Ovary (tissue), 7 donors: ENCODE measurements at regions not wholly inside any gene's neighbourhood (a gene's known extent, or its start where the extent isn't known, plus 50 kb on each side); places are given as distances from the start of the nearest gene placed in this dataset.

ENCODE experiments used
- DNase-seq, 5 donors: peaks; one replicate each; pipeline ENCODE4 v3.0.0-alpha.2; 2019 to 2020
- H3K27ac ChIP-seq, 2 donors: fragments of 200-600 bp; one replicate each; pipeline versions ENCODE4 v1.5.1 to v1.8.0; 2019 to 2022
- H3K27me3 ChIP-seq: fragments of 200-600 bp; one replicate; pipeline ENCODE4 v1.8.0; 2022
- H3K36me3 ChIP-seq: fragments of 200-600 bp; sonication (generic); one replicate; pipeline ENCODE4 v1.5.1; 2019
- H3K4me1 ChIP-seq: one replicate; pipeline ENCODE4 v1.8.1; 2013; ENCODE audit warnings: mild to moderate bottlenecking, moderate library complexity; ENCODE audit not compliant: insufficient read depth
- H3K4me3 ChIP-seq: fragments of 200-600 bp; sonication (generic); one replicate; pipeline ENCODE4 v1.5.1; 2017
- H3K9me3 ChIP-seq, 2 donors: fragments of 200-600 bp in 1 of 2; sonication (generic) in 1 of 2; one replicate each; pipeline versions ENCODE4 v1.5.1 to v1.8.1; 2013 to 2019; ENCODE audit warnings: mild to moderate bottlenecking in 1 of 2, moderate library complexity in 1 of 2
- CTCF ChIP-seq, 3 donors: fragments of 450-650 bp in 2 of 3; fragments of 200-600 bp in 1 of 3; IDR thresholded peaks; one replicate each; pipeline versions ENCODE4 v1.5.1 to v1.8.0; 2016 to 2022; ENCODE audit warnings: antibody characterized with exemption in 3 of 3, mild to moderate bottlenecking in 1 of 3
- EP300 ChIP-seq: sonication (generic); formaldehyde crosslinking; IDR thresholded peaks from one replicate; pipeline ENCODE4 v1.6.1; 2017; ENCODE audit warnings: antibody characterized with exemption
- POLR2A ChIP-seq: fragments of 450-650 bp; IDR thresholded peaks from one replicate; pipeline ENCODE4 v1.6.1; 2017; ENCODE audit warnings: antibody characterized with exemption, mild to moderate bottlenecking, moderate library complexity
- WGBS, 3 donors: extraction: QIAGEN DNeasy Blood & Tissue Kit in 1 of 3; methylation state at CpG; one replicate each; pipeline versions ENCODE4 v1.1.5 to v1.1.7; 2013 to 2017; 5-methylcytosine and 5-hydroxymethylcytosine counted together
- intact Hi-C, 4 donors: fragments of 100-400 bp; cut with DNase I; formaldehyde crosslinking; loops; one replicate each; pipeline versions ENCODE4 v1.11.0 to v1.15.1; 2022 to 2023
- donor health status: DM: no; HTN: no; CAD: no; lungs with moderate emphysema.
- donor health status: DM: no; HTN: no; CAD: no.
- donor health status: Bipolar disorder and iron deficiency.
- donor health status: DM: no; HTN: no; CAD: no.
- donor health status: DM: yes; HTN: yes; CAD: no.

DNA sequence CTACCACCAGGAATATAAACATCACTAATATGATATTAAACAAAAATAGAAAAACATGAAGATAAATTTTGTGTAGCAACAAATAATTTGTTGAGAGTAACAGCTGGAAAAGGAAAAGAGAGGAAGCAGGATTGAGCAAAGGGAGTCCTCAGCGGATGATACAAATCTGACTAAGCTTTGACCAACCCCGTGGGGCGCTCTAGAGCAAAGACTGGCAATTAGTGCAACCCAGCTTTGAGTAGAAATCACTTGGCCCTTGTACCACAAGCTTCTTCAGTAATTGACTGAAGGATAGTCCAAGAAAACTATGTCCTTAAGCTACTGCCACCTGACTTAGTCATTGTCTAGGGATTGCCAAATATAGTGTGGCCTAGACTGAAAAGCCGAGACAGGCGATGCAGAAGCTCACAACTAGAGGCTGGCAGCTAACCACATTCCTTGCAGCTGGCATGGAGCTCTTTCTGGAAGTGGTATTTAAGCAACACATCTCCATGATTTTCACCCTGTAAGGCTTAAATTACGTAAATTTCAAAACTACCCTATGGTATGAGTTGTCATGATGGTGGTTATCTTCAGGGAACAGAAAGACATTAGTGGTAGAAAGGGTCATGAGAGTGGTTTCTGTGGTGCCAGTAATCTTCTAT is 396.0 kb downstream of the PDGFC start:
- H3K27me3 ChIP-seq: no peaks in the 10 kb centered on the region
- TF ChIP-seq EP300 (no peak), POLR2A (no peak), CTCF (IDR thresholded peaks at IDR 0.05) (no peak)
- no peaks in the 10 kb centered on the region for H3K4me1 ChIP-seq
- intact Hi-C loops: no loop called here
- no peaks in the 10 kb centered on the region for H3K9me3 ChIP-seq
- 79 to 91% (median 89%) methylated on average over 6 of the region's 6 CpGs for WGBS, 3 donors
- no peak for DNase-seq
- H3K4me3 ChIP-seq: no peak overlapping the region
- H3K27ac ChIP-seq: no peak overlapping the region
- no peaks in the 10 kb centered on the region for H3K36me3 ChIP-seq

- no peaks in the 10 kb centered on the region for H3K9me3 ChIP-seq
- intact Hi-C loops: no loop called here
- no peaks in the 10 kb centered on the region for H3K27me3 ChIP-seq
- H3K27ac ChIP-seq: no peak overlapping the region
- no peaks in the 10 kb centered on the region for H3K4me1 ChIP-seq
- 58 to 65% (median 62%) methylated on average over 5 of the region's 5 CpGs for WGBS, 3 donors
- DNase-seq: no peak
- TF ChIP-seq POLR2A: no peak
- TF ChIP-seq CTCF (IDR thresholded peaks at IDR 0.05): no peak
- TF ChIP-seq EP300: no peak
- H3K36me3 ChIP-seq: no peaks in the 10 kb centered on the region
- H3K4me3 ChIP-seq: no peak overlapping the region
These were observed 400.5 kb downstream of the PDGFC start for GRCh38 chr4:156571146-156571545.

- Histone ChIP-seq H3K27ac (no peak overlapping the region), H3K27me3 (no peaks in the 10 kb centered on the region), H3K4me1 (no peaks in the 10 kb centered on the region), H3K4me3 (no peak overlapping the region), H3K9me3 (no peaks in the 10 kb centered on the region), H3K36me3 (no peaks in the 10 kb centered on the region)
- TF ChIP-seq POLR2A (no peak), EP300 (no peak), CTCF (IDR thresholded peaks at IDR 0.05) (no peak)
- 85 to 89% (median 86%) methylated on average over 2 of the region's 2 CpGs for WGBS, 3 donors
- intact Hi-C loops: no loop called here
- DNase-seq: no peak
These were observed 402.1 kb downstream of the PDGFC start for GRCh38 chr4:156569535-156569934.

GRCh38 chr4:156568484-156568883 is 403.1 kb downstream of the PDGFC start:
- DNase-seq: no peak
- WGBS, 3 donors: 49 to 91% (median 49%) methylated on average over 2 of the region's 2 CpGs
- H3K36me3 ChIP-seq: no peaks in the 10 kb centered on the region
- no peak overlapping the region for H3K4me3 ChIP-seq
- H3K4me1 ChIP-seq: no peaks in the 10 kb centered on the region
- H3K27ac ChIP-seq: no peak overlapping the region
- TF ChIP-seq CTCF (IDR thresholded peaks at IDR 0.05) (no peak), POLR2A (no peak), EP300 (no peak)
- intact Hi-C loops: no loop called here
- H3K27me3 ChIP-seq: no peaks in the 10 kb centered on the region
- no peaks in the 10 kb centered on the region for H3K9me3 ChIP-seq
